Inflammatory macrophage treated with lipopolysaccharide for 4 hours (primary cell): ENCODE measurements at regions not wholly inside any gene's neighbourhood (a gene's known extent, or its start where the extent isn't known, plus 50 kb on each side); places are given as distances from the start of the nearest gene placed in this dataset.

ENCODE experiments used
- DNase-seq: peaks from one replicate; pipeline ENCODE4 v3.0.0-alpha.2; 2020

DNA sequence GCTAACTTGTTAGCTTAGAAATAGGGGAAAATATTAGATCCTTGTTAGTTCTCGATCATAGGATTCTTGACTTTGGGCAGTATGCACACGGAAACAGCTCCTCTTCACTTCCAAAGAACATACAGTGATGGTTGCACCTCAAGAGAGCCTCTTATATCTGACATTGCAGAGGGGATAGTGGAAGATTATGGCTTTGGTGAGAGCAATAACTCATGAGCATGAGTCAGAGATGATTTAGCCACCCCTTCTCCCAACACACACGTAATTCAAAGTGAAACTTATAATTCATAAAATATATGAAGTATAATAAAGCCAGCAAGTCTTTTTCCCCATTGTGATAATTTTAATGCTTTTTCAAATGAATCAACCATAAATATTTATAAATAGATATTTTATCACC, 683.7 kb downstream of the POM121L12 start:
- no peak for DNase-seq

DNA sequence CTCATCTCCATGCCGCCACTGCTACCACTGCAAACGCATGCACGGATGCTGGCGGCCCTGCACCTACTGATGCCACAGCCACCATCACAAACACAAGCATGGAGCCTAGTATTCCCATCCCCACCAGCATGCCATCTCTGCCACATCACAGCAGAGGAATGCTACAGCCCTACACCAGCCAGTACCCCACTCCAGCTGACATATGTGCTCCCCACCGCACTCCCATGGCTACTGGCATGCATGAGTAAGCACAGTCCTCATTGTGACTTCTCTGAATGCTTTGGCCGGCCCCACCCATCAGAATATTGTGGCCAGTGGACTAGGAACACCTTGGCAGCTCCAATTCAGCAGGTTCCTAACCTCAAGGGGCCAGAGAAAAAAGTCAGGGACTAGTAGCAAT, 705.5 kb downstream of the POM121L12 start:
- DNase-seq: no peak

DNA sequence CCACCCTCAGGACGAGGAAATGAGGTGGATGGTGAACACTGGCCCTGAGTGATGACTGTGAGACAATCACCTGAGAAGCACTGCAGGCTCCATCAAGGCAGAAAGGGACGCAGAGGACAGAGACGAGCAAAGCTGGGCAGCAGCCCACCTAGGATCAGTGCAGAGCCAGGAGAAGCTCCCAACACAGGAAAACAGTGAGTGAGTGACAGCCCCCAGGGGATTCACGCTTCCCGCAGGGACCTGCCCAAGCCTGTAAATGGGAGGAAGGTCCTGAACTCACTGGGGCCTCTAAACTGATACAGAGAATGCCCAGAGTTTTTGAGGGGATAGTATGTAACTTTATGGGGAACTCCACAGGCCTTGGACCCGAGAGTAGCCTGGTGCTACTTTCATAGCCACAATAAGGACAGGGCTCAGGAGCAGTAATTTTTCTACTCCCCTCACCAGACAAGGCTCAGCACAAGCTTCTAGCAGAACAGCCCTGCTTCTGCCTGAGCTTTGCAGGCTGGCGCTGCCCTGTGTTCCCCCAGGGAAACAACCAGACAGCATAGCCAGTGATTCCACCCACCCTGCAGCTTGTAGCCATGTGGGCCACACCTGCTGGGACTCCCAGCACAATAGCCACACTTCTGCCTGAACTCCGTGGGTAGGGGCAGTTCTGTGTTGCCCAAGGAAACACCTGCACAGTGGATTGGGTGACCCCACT, 708.4 kb downstream of the POM121L12 start:
- DNase-seq: no peak

DNA sequence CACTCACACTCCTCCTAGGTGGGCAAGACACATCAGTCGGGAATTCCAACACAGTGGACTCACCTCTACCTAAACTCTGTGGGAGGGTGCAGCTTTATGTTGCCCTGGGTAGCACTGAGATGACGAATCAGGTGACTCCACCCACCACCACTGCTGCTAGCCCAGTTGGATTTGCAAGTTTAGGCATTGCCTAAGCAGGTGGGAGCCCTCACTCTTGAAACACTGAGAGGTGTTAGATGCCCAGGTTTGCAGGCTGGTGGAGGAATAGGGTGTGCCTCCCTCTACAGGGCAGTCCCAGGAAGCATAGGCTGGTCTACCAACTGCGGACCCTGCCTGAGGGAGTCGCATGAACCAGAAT, 708.9 kb downstream of the POM121L12 start:
- DNase-seq: no peak

DNA sequence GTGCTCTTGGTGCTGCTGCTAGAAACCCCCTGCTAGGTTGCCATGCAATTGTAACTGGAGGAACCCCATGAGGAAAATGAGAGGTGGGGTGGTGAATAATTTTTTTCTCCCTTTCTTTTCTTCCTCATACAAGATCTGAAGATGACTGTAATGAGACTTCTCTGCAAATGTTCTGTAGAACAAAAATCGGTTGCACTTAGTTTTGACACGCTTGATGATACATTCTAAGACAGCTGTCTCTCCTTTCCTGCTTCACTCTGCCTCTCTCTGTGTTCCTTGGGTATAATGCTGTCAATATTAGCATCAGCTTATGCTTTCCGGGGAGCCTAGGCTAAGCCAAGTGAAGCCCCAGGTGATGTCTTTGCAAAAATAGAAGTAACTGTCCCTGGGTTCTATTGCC, 721.5 kb downstream of the POM121L12 start:
- no peak for DNase-seq

DNA sequence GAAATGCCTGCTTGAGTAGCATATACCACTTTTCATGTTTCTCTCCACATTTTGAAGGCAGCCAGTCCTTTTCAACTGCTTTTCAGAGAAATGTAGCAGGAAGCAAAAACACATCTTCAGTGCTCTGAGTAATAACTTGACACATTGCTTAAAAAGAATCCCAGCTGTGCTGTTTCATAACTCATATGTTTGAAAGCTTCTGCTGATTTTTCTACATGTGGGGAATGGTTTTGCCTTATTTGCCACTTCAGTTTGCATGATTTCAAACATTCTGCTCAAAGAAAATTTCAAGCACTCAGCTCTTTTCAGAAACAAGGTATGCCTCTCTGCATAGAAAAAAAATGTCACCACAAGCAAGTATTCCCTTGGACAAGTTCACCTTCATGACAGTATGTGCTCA, 732.8 kb downstream of the POM121L12 start:
- DNase-seq: no peak

DNA sequence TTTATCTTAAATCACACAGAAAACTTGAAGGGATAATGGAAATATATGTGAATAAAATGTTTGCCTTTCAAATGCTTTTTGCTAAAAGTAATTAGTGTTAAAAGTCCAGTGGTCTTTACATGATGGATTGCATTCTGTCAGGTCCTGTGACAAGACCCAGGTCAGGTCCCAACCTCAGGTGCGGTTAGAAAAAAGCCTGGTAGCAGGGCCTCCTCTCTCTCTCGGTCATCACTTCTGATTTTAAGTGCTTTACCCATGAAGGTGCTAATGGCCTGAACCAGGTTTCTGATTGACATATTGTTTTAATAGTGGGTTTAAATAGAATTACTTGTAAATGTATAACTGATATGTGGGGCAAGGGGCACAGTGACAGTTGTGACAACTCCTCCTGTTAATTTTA, 736.3 kb downstream of the POM121L12 start:
- DNase-seq: no peak

DNA sequence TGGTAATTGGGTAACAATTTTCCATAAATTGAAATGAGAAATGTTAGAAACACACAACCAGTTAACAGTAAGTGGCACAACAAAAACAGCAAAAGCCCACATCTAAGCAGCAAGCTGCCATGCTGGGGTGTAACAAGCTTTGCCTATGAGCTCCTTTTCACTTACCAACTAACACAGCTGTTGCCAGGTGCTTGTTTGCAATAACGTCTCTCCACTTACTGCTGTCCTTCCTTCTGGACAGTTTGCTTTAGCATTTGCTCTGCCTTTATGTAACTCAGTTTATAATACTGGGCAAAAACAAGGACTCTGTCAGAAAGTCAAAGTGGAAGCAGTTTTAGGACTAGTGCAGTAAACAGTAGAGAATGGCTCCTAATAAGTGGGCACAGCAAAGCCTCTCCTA, 740.9 kb downstream of the POM121L12 start:
- DNase-seq: no peak

DNA sequence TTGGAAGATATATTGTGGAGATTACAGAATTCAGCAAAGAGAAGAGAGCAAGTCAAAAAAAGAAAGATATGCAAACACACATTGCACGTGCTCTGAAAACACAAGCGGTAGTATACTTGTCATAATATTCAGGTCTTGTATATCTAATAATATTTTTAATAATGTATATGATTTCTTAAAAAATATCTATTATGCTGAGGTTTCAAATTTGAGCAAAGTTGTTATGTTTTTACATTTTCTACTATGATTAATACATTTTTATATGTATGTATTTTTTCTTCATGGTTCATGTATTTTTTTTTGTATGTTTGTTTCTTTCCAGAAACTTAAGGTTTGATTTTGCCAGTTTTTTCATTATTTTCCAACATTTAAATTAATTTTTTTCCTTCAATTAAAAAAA, 752.4 kb upstream of the VSTM2A start:
- DNase-seq: no peak

DNA sequence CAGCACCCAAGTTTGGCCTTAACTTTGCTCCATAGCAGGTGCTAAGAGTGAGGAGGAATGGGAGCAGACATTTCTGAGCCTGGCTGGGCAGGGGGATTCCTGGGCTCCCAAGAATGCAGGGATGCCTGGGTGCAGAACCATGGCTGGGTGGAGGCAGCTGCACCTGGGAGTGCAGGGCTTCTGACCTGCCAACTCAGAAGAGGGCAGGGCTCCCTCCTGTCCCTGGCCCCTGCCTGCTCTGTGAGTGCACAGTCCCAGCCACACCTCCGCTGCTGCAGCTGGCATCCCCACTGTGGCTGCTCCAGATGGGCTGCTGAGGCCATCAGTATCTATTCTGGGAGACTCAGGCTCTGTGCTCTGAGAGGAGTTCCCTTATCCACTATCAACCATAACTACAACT, 747.4 kb upstream of the VSTM2A start:
- no peak for DNase-seq

DNA sequence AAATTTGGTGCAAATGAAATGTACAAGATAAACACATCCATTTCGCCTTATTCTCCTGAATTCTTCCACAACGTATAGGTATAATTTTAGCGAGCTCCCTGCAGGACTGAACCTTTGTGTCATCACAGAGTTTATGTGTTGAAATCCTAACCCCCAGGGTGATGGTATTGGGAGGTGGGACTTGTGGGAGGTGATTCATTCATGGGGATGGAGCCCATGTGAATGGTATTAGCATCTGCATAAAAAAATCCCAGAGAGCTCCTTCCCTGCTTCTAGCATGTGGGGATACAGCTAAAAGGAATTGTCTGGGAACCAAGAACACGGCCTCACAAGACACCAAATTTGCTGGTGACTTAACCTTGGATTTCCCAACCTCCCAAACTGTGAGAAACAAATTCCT, 741.4 kb upstream of the VSTM2A start:
- no peak for DNase-seq

DNA sequence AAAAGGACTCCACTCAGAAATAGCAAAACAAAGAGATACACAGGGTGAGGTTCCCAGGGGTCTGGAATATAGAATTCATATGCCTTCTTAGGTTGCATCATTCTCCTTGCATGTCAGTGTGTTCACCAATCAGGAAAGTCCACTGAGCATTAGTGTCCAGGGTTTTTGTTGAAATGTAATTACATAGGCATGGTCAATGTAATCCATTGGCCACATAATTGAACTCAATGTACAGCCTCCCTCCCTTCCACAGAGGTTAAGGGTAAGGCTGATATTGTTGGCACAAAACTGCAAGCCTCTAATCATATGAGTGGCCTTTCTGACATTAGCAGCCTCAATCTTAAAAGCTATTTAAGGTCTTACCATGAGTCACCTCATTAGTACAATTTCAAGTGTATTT, 736.1 kb upstream of the VSTM2A start:
- no peak for DNase-seq

DNA sequence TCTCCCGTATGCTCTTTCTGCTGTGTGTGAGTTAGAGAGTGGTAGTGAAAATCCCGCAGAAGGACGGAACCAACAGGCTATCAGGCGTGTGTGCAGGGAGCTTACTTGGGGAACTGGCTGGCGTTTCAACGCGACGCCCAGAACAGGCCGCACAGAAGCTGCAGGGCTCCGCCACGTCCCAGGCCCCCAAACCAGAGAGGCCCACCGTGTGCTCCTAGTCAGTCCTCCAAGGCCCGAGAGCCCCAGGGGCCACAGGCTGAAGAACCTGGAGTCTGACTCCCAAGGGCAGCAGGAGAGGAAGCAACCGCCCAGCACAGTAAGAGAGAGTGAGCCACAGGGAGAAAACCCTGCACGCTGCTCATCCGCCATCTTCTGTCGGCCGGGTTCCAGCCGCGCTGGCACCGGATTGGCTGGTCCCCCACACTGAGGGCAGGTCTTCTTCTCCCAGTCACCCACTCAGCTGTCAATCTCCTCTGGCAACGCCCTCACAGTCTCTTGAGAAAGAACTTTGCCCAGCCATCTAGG, 730.6 kb upstream of the VSTM2A start:
- DNase-seq: peak; percentile 3

DNA sequence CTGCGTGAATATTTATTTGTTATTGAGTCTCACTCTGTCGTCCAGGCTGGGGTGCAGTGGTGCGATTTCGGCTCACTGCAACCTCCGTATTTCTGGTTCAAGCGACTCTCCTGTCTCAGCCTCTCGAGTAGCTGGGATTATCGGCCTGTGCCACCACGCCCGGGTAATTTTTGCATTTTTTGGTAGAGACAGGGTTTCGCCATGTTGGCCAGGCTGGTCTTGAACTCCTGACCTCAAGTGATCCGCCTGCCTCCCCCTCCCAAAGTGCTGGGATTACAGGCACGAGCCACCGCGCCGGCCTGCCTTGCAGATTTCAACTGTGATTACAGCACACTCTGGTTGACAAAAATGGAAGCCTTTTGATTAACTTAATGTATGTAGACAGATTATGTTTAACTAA, 730.0 kb upstream of the VSTM2A start:
- DNase-seq: no peak

DNA sequence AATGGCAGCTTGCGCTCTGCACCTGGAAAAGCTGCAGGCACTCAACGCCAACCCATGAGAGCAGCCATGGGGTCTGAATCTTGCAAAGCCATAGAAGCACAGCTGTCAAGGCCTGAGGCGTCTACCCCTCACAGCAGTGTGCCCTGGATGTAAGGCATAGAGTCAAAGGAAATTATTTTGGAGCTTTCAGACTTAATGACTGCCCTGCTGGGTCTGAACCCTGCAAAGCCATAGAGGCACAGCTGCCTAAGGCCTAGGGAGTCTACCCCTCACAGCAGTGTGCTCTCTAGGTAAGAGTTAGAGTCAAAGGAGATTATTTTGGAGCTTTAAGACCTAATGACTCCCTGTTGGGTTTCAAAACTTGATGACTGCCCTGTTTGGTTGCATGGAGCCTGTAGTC, 706.9 kb upstream of the VSTM2A start:
- DNase-seq: no peak

DNA sequence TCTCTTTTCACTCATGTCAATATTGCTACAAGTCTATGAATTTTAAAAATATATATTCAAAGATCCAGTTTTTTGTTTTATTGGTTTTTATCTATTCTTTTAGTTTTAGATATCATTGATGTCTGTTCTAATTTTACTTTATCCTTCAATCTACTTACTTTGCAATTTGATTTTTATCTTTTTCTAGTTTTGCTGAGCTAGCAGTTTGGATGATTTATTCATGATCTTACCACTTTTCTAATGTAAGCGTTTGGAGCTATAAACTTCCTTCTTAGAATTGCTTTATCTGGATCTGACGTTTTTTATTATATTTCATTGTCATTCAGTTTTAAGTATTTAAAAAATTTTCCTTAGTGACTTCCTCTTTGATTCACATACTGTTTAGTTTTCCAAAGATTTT, 664.5 kb upstream of the VSTM2A start:
- no peak for DNase-seq

DNA sequence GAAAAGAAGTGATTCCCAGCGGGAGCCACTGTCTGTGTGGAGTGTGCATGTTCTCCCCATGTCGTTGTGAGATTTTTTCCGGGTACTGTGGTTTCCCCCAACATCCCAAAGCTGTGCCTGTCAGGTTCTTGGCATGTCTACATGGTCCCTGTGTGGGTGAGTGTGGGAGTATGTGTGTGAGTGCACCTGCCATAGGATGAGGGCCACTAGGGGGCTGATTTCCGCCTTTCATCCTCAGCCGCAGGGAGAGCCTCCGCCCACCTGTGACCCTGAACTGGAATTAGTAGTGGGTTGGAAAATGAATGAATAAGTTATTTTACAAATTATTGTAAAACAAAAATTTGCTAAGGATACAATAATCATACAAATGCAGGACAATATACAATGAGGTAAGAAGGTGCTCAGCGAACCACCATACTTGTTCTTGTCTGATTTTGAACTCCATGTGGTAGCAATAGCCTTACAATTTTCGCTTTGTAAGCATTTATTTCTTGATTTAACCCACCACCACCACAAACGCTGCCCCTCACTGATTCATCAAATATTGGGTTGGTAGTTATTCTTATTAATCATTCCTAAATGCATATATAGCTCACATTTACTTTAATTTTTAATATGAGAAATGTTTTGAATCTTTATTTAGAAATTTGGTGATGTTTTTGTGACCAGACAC, 641.2 kb upstream of the VSTM2A start:
- no peak for DNase-seq

DNA sequence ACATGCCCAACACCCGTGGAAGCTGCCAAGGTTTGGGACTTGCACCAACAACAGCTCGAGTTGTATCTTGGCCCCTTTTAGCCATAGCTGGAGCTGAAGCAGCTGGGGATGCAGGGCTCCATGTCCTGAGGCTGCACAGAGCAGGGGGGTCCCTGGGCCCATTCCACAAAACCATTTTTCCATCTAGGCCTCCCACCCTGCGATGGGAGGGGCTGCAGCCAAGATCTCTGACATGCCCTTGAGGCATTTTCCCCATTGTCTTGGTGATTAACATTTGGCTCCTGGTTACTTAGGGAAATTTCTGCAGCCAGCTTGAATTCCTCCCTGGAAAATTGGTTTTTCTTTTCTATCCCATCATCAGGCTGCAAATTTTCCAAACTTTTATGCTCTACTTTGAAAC, 637.8 kb upstream of the VSTM2A start:
- DNase-seq: no peak

DNA sequence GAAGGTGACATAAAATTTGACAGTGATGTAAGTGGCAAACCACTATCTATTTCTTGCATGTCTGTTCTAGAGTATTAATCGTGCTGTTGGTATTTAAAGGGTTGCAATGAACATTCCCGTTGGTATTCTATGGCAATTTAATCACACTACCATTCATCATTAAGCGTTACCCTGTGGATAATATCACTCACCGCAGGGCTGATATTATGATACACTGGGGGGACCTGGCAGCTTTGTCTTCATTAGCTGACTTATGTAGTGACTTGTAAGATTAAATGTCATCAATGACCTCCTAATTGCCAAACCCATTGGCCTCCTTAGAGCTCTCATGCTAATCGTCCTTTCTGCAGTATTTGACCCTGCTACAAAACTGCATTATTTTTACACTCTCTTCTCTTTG, 624.5 kb upstream of the VSTM2A start:
- no peak for DNase-seq

DNA sequence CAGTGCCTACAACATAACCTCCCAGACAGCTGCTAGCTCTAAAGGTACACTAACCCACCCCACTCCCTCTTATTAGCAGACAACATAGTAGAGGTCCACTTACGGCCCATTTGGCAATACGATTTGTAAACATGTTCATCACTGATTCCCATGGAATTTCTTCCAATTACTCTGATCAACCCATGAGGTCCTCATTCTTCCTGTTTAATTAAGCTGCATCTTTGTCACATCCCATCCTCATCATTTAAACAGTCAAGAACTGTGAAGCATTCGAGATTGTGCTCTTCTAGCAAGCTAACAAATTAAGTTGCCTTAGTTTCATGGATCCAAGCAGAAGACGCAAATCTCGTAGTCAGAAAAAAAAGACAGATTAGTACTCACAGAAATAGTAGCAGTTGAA, 622.2 kb upstream of the VSTM2A start:
- DNase-seq: no peak

DNA sequence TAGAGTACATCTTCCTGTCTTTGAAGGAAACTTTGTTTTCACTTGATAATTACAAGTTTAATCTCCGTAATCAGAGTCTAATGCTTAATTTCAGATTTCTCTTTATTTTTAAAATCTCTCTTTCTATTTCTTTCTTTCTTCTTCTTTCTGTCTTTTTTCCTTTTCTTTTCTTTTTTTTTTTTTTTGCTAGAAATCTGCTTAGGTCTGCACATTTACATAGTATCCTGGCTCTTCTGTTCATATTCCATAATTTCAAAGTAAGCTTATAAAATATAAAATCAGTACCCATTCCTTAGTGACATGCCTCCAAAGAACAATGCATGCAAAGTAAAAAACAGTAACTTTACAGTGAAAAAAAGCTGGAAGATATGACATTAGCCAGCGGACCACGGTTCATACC, 601.7 kb upstream of the VSTM2A start:
- DNase-seq: no peak

DNA sequence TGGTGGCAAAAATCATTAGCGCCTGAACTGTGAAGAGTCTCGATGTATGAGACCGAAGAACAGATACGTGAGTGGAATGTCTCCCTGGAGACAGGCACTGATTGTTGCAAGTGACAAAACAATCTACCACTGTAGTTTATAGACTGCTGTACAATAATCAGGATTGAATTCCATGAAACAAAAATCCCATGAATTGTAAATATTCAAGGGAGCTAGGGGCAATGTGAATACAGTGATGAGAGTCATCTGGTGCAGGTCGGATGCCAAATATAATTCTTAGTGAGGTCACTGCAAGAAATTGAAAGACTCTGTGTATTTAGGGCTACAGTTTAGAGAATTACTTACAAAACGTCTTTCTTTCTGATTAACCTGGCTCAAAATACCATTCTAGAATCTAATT, 594.4 kb upstream of the VSTM2A start:
- no peak for DNase-seq

DNA sequence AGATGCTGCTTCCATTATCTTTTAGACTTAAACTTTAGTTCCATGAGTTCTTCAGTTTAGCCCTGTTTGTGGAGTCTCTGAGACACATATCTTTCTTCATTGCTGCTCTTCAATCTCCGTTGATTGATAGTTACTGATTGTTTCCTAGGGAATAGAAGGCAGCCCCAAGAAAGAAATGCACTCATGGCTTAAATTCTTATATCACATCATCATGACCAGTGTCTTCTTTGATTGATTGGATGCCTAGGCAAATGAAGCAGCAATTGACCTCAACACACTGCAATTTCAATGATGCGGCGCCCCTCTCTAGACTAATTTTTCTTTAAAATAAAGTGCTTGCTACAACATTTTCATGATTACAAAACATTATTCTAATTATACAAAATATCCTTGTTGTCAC, 576.5 kb upstream of the VSTM2A start:
- no peak for DNase-seq

DNA sequence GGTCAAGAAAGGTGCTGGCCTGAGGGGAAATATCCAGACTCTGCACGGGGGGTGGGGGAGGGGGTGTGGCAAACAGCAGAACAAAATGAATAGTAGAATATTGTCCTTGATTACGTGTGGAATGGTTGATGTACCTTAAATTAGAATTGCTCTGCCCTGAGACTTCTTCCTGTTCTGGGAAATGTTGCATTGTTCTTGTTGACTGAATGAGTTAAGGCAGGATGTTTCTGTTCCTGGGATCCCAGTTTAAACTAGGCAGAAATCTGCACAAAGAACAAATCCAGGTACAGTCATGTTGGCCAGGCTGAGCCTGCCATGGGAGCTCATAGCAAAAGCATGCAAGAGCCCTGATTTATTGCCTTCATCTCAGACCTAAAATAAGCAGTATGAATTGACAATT, 558.7 kb upstream of the VSTM2A start:
- no peak for DNase-seq

DNA sequence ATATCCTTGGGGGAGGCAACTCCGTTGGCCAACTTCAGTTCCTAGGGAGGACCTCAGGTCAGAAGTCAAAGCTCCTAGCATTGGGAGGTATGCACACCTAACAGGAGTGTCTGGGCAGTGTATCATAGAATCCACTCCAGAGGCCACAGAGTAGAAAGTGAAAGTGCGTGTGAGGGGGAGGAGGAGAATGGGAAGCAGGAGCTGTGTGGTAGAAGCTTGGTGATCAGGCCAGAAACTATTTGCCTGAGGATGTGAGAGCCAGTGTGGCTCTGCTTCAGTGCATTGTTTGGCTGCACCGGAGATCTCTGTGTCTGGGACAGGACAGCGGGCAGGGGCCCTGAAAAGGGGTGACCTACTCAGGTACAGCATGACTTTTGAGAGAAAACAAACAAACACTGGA, 557.4 kb upstream of the VSTM2A start:
- no peak for DNase-seq
